ENCODE measurements at regions not wholly inside any gene's neighbourhood (a gene's known extent, or its start where the extent isn't known, plus 50 kb on each side); places are given as distances from the start of the nearest gene placed in this dataset.

DNA sequence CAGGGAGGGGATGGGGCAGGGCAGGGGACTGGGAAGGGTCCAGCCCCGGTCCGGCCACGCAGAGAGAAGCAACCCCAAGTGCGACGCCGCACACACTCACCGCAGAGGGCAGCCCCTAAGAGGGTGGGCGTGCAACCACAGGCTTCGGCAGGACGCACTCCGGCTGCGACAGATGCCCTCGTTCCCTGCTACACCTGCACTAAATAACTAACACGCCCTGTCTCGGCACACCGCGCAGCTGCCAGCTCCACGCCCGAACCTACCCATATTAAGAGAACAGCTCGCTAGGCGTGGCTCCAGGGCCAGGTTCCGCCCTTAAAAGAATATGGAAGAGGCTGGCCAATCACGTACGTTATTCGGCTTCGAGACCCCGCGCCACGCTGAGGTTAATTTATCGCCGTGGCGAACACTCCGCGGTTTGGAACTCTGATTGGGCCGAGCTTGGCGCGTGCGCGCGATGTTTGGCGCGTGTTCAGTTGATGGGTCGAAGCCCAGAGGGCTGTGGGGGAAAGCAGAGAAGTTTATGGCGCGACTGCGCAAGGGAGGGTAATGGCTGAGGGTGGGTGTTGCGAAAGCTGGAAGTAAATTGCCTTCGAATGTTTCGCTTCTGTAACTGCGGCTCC is 91.1 kb downstream of the OR13A1 start:
- no peaks in the 10 kb centered on the region for H3K36me3 ChIP-seq (ENCODE audit: control insufficient read depth in 2 of 2, insufficient read depth in 1 of 2, low read length in 2 of 2)
- POLR2A ChIA-PET = no interaction called here
- CTCF ChIA-PET = interaction anchor here (0.6 to 1.0 kb wide), 3 partner anchors 26 to 235 kb away, joined by 3 to 5 read pairs (median 4); no protein-coding TSS in a partner anchor
- no peaks in the 10 kb centered on the region for H3K9me3 ChIP-seq (ENCODE audit: control insufficient read depth, insufficient read depth, low read depth, low read length)
- no peak overlapping the region for H3K4me3 ChIP-seq (ENCODE audit: low read depth, low read length)
- no peak overlapping the region for H3K27ac ChIP-seq (ENCODE audit: extremely low read depth, low read depth, low read length)
- TF ChIP-seq, protein P1, sequence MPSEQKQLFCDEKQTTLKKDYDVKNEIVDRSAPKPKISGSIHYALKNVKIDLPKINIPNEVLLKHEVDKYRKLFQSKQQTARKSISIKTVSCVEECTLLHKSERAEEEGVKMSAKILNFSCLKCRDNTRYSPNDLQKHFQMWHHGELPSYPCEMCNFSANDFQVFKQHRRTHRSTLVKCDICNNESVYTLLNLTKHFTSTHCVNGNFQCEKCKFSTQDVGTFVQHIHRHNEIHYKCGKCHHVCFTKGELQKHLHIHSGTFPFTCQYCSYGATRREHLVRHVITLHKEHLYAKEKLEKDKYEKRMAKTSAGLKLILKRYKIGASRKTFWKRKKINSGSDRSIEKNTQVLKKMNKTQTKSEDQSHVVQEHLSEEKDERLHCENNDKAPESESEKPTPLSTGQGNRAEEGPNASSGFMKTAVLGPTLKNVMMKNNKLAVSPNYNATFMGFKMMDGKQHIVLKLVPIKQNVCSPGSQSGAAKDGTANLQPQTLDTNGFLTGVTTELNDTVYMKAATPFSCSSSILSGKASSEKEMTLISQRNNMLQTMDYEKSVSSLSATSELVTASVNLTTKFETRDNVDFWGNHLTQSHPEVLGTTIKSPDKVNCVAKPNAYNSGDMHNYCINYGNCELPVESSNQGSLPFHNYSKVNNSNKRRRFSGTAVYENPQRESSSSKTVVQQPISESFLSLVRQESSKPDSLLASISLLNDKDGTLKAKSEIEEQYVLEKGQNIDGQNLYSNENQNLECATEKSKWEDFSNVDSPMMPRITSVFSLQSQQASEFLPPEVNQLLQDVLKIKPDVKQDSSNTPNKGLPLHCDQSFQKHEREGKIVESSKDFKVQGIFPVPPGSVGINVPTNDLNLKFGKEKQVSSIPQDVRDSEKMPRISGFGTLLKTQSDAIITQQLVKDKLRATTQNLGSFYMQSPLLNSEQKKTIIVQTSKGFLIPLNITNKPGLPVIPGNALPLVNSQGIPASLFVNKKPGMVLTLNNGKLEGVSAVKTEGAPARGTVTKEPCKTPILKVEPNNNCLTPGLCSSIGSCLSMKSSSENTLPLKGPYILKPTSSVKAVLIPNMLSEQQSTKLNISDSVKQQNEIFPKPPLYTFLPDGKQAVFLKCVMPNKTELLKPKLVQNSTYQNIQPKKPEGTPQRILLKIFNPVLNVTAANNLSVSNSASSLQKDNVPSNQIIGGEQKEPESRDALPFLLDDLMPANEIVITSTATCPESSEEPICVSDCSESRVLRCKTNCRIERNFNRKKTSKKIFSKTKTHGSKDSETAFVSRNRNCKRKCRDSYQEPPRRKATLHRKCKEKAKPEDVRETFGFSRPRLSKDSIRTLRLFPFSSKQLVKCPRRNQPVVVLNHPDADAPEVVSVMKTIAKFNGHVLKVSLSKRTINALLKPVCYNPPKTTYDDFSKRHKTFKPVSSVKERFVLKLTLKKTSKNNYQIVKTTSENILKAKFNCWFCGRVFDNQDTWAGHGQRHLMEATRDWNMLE (tag by site-specific recombination; conservative IDR thresholded peaks at IDR 0.05; ENCODE audit: low read depth) = no peak
- no peaks in the 10 kb centered on the region for H3K4me1 ChIP-seq (ENCODE audit: control insufficient read depth, insufficient read depth, low read length)

DNA sequence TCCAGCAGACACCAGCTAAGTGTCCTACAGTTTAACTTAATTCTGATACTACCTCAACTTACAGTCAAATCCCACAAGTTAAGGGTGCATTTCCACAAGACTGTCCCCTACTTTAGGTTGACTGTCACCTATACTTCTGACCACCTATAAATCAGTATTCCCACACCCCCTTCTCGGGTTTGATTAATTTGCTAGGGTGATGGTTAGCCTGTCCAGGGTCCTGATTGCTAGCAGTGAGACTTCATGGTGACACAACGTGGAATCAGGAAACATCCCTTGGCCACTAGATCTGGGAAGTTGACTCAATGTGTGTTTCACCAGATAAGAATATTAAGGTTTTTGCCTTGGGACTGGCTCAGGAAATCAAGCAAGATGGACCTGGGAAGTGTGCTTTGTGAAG is 88.4 kb downstream of the OR13A1 start:
- TF ChIP-seq, protein P2, sequence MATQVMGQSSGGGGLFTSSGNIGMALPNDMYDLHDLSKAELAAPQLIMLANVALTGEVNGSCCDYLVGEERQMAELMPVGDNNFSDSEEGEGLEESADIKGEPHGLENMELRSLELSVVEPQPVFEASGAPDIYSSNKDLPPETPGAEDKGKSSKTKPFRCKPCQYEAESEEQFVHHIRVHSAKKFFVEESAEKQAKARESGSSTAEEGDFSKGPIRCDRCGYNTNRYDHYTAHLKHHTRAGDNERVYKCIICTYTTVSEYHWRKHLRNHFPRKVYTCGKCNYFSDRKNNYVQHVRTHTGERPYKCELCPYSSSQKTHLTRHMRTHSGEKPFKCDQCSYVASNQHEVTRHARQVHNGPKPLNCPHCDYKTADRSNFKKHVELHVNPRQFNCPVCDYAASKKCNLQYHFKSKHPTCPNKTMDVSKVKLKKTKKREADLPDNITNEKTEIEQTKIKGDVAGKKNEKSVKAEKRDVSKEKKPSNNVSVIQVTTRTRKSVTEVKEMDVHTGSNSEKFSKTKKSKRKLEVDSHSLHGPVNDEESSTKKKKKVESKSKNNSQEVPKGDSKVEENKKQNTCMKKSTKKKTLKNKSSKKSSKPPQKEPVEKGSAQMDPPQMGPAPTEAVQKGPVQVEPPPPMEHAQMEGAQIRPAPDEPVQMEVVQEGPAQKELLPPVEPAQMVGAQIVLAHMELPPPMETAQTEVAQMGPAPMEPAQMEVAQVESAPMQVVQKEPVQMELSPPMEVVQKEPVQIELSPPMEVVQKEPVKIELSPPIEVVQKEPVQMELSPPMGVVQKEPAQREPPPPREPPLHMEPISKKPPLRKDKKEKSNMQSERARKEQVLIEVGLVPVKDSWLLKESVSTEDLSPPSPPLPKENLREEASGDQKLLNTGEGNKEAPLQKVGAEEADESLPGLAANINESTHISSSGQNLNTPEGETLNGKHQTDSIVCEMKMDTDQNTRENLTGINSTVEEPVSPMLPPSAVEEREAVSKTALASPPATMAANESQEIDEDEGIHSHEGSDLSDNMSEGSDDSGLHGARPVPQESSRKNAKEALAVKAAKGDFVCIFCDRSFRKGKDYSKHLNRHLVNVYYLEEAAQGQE (tag by site-specific recombination; IDR thresholded peaks at IDR 0.05) = peak; percentile 48; the same call in 1 of the 2 replicates
- no peak for TF ChIP-seq ZNF521 (tag by site-specific recombination; IDR thresholded peaks at IDR 0.05)
- H3K36me3 ChIP-seq (ENCODE audit: control insufficient read depth in 2 of 2, insufficient read depth in 1 of 2, low read length in 2 of 2) = no peaks in the 10 kb centered on the region
- no peaks in the 10 kb centered on the region for H3K9me3 ChIP-seq (ENCODE audit: control insufficient read depth, insufficient read depth, low read depth, low read length)
- H3K4me3 ChIP-seq (ENCODE audit: low read depth, low read length) = no peak overlapping the region
- H3K27ac ChIP-seq (ENCODE audit: extremely low read depth, low read depth, low read length) = no peak overlapping the region
- ChIA-PET CTCF (interaction anchor here (0.9 to 1.4 kb wide), 2 partner anchors 8 to 23 kb away, joined by 3 to 5 read pairs; no protein-coding TSS in a partner anchor), POLR2A (no interaction called here)
- H3K4me1 ChIP-seq (ENCODE audit: control insufficient read depth, insufficient read depth, low read length) = no peaks in the 10 kb centered on the region

DNA sequence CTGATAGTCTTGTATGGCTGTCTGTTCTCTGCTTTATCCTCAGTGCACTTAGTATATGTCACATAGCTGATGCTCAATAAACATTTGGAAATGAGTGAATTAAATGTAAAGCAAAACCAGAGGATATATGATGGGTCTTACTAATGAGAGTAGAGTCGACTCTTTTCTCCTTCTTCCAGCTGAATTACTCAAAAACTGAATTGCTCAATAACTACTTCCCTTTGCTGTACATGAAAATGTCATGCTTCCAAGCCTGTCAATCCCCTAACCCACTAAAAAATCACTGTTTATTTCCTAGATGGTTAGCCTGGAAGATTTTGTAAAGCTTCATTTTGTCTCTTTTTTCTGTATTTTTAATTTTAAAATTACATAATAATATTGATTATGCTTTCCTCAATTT is 88.0 kb downstream of the OR13A1 start:
- TF ChIP-seq ZFP3 (tag by site-specific recombination; IDR thresholded peaks at IDR 0.05; ENCODE audit: low read depth) (no peak), MEIS1 (CRISPR knock-in tag; IDR thresholded peaks at IDR 0.05; ENCODE audit: borderline replicate concordance) (no peak), ZNF48 (tag by site-specific recombination; IDR thresholded peaks at IDR 0.05) (no peak), HOXC10 (CRISPR knock-in tag; IDR thresholded peaks at IDR 0.05) (no peak), ZNF169 (tag by site-specific recombination; IDR thresholded peaks at IDR 0.05) (no peak), ZNF214 (tag by site-specific recombination; IDR thresholded peaks at IDR 0.05; ENCODE audit: borderline replicate concordance) (no peak), ZNF555 (tag by site-specific recombination; conservative IDR thresholded peaks at IDR 0.05) (no peak), ZNF311 (tag by site-specific recombination; IDR thresholded peaks at IDR 0.05; ENCODE audit: borderline replicate concordance) (no peak), ZNF777 (tag by site-specific recombination; IDR thresholded peaks at IDR 0.05; ENCODE audit: borderline replicate concordance) (no peak)
- POLR2A ChIA-PET = no interaction called here
- Histone ChIP-seq H3K9me3 (ENCODE audit: control insufficient read depth, insufficient read depth, low read depth, low read length) (no peaks in the 10 kb centered on the region), H3K4me1 (ENCODE audit: control insufficient read depth, insufficient read depth, low read length) (no peaks in the 10 kb centered on the region), H3K4me3 (ENCODE audit: low read depth, low read length) (no peak overlapping the region), H3K27ac (ENCODE audit: extremely low read depth, low read depth, low read length) (no peak overlapping the region), H3K36me3 (ENCODE audit: control insufficient read depth in 2 of 2, insufficient read depth in 1 of 2, low read length in 2 of 2) (no peaks in the 10 kb centered on the region)
- CTCF ChIA-PET = interaction anchor here (0.9 to 1.4 kb wide), 2 partner anchors 8 to 23 kb away, joined by 3 to 5 read pairs; no protein-coding TSS in a partner anchor

Data from HEK293 (cell line).